HT-29 (cell line): ENCODE measurements at regions not wholly inside any gene's neighbourhood (a gene's known extent, or its start where the extent isn't known, plus 50 kb on each side); places are given as distances from the start of the nearest gene placed in this dataset.
A peak's percentile ranks its signal among the peaks of the same experiment; 100 is the strongest.
"Not testable (repeated sequence)": the region's sequence is repeated elsewhere in the genome, so short reads cannot be mapped to it uniquely, and the experiment has no call there.

Experiments
- DNase-seq: peaks from one replicate; pipeline ENCODE4 v3.0.0-alpha.2; 2015; ENCODE audit warnings: low spot score

DNA sequence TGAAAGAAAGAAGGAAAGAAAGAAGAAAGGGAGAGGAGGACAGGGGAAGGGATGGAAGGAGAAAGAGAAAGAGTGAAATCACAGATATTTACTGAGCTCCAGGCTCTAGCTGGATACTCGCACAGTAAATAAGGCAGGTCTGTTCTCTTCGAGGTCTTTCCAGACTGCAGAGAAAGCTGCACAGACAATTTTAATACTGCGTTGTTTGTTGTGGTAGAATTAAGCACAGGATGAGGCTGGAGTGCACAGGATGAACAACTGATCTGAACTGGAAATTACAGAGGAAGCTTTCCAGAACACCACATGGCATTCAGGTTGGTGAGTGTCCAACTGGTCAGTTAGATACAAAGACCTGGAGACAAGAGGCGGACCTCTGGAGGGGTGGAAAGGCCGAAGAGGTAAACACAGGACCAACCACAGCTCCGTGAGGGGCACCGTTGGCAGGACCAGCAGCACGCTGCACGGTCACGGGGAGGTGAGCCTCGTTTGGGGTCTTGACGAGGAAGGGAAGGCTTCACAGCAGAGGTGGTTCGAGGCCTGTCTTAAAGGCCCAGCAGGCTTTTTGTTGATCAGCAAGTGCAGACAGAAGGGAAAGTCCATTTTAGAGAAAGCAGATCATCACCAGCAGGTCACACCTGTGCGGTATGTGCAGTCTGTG lies 121.7 kb downstream of the ATP6V0E2 start:
- DNase-seq = not testable (repeated sequence)

DNA sequence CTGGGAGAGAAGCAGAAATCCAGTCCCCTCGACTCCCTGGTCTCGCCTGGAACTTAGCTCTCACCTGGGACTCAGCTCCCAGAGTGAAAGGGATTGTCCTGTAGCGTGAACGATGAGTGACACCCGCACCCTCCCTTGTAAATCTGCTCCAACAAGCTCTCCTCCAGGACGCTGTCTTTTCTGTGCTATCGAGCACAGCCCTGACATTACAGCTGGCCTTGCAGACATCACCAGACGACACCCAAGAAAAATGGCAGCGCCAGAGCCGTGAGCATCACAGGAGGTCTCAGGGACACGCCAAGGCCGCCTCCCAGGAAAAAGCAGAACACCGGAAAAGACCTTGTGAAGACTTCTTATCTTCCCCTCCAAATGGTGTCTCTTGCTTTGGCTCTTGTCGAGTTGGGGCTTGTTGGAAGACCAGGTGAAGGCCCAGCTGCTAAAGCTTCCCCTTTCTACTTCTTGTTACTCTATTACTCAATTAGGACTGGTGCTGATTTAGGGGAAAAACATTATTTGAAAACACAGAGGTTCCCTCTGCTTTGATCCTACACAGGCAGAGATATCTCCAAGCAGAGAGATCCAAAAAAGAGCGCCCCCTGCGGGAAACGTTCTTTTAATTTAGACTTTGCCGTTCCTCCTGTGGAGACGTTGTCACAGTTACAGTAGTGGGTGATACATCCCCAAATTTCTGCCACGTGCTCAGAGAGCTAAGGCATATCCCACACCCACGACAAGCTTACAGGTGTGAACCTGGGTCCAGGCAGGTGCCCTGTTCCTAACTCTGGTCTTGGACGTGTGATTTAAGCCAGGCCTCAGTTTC lies 127.2 kb downstream of the ATP6V0E2 start:
- DNase-seq = not testable (repeated sequence)

DNA sequence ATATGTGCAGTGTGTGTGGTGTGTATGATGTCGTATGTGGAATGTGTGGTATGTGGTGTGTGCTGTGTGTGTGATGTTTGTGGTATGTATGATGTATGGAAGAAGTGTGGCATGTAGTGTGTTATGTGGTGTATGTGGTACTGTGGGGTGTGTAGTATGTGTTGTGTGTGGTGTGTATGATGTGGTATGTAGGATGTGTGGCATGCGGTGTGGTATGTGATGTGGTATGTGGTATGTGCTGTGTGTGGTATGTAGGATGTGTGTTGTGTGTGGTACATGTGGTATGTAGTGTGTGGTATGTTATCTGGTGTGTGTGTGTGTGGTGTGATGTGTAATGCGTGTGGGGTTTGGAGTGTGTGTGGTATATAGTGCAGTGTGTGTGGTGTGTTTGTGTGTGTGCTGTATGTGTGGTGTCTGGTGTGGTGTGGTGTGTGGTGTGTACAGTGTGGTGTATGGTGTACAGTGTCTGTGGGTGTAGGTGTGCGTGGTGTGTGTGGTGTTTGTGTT lies 129.6 kb downstream of the ATP6V0E2 start:
- no peak for DNase-seq

DNA sequence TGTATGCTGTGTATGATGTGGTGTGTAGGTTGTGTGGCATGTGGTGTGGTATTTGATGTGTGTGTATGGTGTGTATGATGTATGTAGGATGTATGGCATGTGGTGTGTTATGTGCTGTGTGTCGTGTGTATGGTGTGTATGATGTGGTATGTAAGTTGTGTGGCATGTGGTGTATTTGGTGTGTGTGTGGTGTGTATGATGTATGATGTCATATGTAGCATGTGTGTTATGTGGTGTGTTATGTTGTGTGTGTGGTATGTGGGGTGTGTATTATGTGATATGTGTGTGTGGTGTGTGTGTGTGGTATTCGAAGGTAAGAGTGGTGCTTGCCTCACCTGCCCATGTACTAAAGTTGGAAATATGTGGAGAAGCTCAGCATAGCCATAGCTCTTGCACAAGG lies 130.2 kb downstream of the ATP6V0E2 start:
- DNase-seq = not testable (repeated sequence)

DNA sequence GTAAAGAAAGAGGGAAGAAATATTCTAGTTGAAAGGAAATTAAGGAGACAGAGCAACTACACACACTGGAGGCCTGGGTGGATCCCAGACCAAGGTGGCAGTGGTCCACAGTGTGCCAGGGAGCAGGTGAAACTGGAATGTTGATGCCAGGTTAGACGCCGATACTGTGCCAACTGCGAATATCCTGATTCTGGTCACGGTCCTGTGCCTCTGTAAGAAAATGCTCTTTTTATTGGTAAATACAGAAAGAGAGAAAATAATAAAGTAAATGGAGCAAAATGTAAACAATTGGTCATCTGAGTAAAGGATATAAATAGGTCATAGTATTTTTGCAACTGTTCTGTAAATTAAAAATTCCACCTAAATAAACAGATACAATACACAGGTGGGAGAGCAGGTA lies 131.1 kb downstream of the ATP6V0E2 start:
- DNase-seq = not testable (repeated sequence)

DNA sequence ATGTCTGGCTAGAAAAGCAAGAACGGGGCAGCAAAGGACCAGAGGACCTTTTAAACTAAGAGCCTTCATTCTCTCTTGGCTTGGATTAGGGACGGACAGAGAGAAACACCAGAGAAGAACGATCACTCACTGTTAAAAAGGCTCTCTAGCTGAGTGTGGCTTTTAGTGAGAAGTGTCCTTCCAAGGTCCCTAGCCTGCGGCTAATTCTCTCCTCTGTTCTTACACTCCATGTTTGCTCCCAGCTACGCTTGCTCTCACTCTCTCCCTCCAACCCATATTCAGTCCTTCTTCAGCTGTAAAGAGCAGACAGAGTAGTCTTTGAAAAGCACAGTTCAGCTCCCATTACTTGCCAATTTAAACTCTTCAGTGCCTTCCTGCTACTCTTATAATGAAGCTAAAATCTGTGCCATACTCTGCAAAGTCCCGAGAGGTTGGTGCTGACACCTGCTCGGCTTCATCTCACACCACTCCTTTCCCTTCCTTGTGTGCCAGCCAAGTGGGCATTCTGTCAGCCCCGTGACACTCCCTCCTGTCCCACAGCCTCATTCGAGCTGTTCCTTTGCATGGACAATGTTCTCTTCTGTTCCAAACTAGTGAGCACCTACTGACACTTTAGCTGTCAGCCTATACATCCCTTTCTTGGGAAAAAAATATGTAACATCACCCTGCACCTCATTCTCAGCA lies 136.0 kb downstream of the ATP6V0E2 start:
- DNase-seq = not testable (repeated sequence)

DNA sequence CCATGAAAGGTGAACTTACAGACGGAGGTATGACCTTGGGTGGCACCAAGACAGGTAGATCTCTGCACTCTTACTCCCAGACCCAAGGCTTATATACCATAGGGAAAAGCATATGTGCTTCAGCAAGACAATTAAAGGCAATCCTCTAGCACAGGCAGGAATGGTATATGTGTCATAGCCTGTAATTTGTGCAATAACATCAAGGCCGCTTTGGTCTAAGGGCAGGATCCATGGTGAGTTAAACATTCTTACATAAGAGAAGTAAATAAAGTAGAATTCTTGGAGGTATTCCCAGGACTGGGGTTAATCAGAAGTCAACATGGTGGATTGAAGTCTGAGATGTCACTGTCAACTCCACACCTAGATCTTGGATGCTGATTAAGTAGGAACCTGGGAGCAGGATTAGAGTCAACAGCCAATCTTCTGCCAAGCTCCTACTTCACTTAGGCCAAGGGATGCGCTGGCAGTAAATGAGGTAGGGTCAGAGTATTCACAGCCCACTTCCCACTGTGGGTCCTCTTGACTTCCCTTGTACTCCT lies 143.0 kb downstream of the ATP6V0E2 start:
- not testable (repeated sequence) for DNase-seq

DNA sequence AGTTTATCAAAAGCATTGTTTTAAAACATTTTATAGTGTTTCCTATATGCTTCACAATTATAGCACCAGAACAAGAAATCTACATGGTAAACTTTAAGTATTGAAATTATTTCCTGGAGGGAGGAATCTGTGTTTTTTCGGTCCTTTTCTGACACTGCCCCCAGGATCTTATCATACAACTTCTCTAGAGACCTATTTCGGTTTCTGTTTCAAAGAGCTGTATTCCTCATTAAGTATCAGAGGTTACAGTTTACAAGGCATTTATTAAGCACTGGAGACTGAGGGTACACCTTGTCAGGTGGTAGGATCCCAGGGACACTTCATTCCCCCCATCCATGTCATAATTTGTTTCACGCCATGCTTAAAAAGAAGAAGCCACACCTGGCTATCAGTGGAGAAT lies 146.4 kb downstream of the ATP6V0E2 start:
- DNase-seq = not testable (repeated sequence)

DNA sequence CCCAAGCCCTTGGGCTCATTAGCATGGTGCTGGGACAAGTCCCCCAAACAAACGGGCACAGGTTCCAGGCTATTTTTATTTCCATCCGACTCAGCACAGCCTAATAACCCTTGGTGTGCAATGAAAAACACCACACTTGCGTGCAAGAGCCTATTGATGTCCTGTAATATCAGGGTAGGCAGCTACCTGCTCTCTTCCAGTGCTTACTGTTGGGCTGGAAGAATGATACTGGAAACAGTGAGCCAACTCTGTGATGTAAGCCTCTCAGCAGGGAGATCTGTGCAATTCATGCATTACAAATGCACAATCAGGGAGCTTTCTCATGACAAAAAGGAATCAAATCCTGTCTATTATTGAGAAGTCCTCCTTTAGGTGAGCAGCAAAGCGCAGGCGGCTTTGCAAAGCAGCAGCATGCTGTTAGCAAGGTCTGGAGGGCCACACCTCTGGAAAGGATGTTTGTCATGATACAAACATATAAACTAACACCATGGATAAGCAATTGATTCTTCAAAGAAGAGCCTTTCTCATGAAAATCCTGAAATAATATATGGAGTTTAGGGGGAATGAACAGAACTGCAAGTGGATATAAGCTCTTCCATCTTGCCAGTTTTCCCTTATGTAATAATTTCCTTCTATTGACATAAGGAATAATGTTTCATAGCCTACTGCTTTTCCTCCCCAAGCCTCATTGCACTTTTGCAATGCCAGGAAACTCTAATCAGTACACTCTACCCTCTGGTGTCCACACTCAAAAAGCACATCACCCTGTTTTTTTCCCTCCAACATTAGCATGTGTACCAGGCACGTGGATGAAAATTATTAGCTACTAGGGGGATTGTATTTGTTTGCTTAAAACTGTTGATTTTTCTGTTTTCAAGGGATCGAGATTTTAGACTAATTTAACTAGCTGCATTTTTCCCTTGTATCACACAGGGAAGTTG lies 151.1 kb downstream of the ATP6V0E2 start:
- not testable (repeated sequence) for DNase-seq

DNA sequence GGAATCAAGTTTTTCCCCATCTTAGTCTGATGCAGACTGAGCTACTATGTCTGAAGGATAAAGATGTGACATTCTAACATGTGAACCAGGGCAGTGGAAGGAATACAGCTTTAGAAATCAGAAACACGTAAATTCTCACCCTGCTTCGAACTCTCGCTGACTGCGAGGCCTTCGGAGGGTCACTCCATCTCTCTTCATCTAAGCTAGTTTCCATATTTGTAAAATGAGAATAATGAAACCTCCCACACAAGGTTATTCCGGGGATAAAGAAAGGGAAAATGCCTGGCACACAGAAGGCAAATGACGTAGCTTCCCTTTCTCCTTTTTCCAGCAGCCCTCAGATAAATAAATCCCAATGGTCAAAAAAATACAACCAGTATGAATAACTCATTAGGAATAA lies 152.0 kb downstream of the ATP6V0E2 start:
- DNase-seq = not testable (repeated sequence)

DNA sequence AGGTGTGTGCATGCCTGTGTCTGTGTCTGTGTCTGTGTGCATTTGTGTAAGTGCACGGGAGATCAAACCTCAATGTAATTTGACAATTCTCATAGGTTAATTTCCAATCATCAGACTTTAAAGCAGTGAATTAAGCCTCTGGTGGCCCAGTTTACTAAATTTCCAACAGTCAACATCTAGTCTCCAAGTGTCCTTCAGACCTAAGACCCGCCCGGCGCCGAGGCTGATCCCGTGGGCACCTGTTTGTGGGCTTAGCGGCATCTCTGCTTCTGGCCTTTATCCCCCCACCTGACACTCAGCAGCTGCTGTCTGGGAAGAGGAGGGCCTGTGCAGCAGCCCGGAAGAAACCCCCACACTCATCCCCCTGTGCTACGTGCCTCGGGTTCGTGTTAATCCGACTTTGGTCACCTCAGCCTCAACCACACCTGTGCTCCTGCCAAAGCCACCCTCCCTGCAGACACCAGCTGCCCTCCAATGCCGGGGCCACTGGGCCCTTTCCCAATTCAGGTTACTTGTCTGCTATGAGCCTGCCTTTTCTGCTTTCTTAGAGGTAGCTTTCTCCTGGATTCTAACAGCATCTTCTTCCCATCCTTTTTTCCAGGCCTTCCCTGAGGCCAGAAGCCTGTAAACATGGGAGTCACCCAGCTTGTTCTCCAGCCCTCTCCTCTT lies 154.7 kb downstream of the ATP6V0E2 start:
- DNase-seq = not testable (repeated sequence)

DNA sequence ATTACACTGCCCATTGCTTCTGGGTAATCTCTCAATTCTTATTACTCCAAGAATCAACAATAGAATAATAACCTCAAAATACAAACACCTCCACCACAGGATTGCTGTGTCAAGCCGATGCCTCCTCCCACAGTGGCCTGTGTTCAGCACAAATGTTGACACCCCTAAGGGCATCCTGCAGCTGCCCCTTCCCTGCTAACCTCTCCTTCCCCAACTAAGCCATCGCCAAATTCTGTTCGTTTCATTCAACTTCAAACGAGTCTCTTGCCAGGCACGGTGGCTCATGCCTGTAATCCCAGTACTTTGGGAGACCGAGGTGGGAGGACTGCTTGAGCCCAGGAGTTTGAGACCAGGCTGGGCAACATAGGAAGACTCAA lies 155.2 kb downstream of the ATP6V0E2 start:
- DNase-seq = not testable (repeated sequence)

DNA sequence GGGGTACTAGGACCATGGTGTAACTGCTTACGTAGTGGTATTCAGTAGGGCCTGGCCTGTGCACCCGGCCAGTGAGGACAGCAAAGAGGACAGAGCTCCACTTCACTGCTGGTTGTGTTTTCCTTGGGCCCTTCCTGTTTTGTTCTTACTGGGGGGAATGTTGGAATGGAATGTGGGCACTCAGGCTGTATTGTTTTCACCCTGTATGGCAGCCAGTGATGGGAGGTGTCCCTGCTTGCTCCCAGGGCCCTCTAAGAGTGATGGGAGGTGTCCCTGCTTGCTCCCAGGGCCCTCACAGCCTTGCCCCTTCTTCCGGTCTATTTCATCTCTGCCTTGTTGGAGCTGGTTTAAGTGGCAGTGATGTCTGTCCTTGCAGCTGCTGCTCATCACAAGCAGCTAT lies 158.0 kb downstream of the ATP6V0E2 start:
- DNase-seq = not testable (repeated sequence)

DNA sequence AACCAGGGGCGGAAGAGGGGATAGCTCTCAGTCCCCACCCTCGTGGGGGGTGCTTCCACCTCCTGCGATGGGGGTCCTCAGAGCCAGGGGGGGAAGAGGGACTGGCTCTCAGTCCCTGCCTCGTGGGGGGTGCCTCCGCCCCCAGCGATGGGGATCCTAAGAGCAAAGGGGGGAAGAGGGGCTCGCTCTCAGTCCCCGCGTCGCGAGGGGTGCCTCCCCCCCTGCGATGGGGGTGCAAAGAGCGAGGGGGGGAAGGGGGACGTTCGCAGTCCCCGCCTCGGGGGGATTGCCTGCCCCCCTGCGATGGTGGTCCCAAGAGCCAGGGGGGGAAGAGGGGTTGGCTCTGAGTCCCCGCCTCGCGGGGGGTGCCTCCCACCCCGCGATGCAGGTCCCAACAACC lies 159.9 kb downstream of the ATP6V0E2 start:
- DNase-seq = not testable (repeated sequence)

DNA sequence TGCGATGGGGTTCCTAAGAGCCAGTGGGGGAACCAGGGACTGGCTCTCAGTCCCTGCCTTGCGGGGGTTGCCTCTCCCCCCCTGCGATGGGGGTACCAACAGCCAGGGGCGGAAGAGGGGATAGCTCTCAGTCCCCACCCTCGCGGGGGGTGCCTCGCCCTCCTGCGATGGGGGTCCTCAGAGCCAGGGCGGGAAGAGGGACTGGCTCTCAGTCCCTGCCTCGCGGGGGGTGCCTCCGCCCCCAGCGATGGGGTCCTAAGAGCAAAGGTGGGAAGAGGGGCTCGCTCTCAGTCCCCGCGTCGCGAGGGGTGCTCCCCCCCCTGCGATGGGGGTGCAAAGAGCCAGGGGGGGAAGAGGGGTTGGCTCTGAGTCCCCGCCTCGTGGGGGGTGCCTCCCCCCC lies 162.0 kb downstream of the ATP6V0E2 start:
- DNase-seq = not testable (repeated sequence)

DNA sequence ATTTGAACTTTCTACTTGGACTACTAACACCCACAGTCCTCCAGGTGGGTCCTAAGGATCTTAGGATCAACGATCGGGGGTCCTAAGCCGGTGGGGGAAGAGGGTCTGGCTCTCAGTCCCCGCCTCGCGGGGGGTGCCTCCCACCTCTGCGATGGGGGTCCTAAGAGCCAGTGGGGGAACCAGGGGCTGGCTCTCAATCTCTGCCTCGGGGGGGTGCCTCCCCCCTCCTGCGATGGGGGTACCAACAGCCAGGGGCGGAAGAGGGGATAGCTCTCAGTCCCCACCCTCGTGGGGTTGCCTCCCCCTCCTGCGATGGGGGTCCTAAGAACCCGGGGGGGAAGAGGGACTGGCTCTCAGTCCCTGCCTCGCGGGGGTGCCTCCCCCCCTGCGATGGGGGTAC lies 165.3 kb downstream of the ATP6V0E2 start:
- DNase-seq = not testable (repeated sequence)

DNA sequence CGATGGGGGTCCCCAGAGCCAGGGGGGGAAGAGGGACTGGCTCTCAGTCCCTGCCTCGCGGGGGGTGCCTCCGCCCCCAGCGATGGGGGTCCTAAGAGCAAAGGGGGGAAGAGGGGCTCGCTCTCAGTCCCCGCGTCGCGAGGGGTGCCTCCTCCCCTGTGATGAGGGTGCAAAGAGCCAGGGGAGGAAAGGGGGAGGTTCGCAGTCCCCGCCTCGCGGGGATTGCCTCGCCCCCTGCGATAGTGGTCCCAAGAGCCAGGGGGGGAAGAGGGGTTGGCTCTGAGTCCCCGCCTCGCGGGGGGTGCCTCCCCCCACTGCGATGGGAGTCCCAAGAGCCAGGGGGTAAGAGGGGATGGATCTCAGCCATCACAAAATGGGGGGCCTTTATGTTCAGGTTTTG lies 168.5 kb downstream of the ATP6V0E2 start:
- DNase-seq = not testable (repeated sequence)

DNA sequence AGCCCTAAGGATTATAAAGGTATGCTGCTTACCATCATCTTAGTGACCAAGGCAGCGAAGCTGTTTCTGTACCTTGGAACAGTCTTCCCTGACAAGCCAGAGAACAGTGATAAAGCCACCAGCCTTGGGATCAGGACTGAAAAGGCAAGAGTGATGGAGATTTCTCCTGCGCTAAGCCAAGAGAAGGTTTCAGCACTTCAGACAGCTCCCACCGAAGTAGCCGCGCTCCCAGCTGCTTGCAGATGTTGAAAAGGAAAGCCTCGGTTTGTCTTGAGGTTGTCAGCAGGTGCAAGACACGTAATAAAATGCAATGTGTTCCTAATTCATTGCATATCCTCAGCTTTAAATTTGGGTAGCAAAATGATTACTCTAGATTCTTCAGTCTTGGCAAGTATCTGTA lies 171.0 kb downstream of the ATP6V0E2 start:
- peak; percentile 39 for DNase-seq

DNA sequence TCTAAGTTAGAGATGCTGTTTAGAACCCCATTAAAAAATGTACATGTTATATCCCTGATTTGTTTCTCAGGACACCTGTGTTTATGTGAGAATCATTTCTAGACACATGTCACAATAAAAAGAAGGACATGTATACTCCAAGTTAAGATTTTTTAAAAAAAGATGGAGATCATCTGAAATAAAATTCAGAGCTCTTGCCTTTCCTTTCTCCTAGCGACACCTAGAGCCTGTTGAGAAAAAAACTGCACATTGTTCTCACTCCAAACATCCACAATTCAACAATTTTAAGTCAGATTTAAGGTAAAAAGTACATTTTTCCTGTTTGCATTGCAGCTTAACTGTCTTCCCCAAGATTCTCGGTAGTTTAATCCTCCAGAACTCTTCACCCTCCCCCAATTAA lies 171.8 kb downstream of the ATP6V0E2 start:
- DNase-seq = not testable (repeated sequence)
